ENCODE measurements at regions not wholly inside any gene's neighbourhood (a gene's known extent, or its start where the extent isn't known, plus 50 kb on each side); places are given as distances from the start of the nearest gene placed in this dataset.

- H3K4me1 Mint-ChIP-seq, result peaks cover 36% of the 10 kb centered on the region
- Histone ChIP-seq H2AFZ (replicated peaks) (no peak overlapping the region), H3K9me3 (ENCODE audit: low read depth) (no peaks in the 10 kb centered on the region), H3K79me2 (ENCODE audit: low read depth) (no peaks in the 10 kb centered on the region), H3K36me3 (no peaks in the 10 kb centered on the region), H3K27ac (no peak overlapping the region), H3K27me3 (no peaks in the 10 kb centered on the region), H3K9ac (no peak overlapping the region), H3F3A (ENCODE audit: low read depth) (no peaks in the 10 kb centered on the region), H3K4me1 (peaks cover 6% of the 10 kb centered on the region), H4K20me1 (ENCODE audit: low read depth) (no peaks in the 10 kb centered on the region), H3K4me2 (no peak overlapping the region), H3K4me3 (no peak overlapping the region)
- peaks cover 4% of the 10 kb centered on the region for H3K27me3 Mint-ChIP-seq (ENCODE audit: insufficient read depth, low read depth)
- H3K27ac Mint-ChIP-seq, result peak overlapping the region; percentile 82
- H3K9me3 Mint-ChIP-seq, result peaks cover 2% of the 10 kb centered on the region
- no peak for DNase-seq (ENCODE audit: low spot score)
- TF ChIP-seq EZH2phosphoT487 (IDR thresholded peaks at IDR 0.05) (no peak), CTCF (IDR thresholded peaks at IDR 0.05) (no peak)
- H3K36me3 Mint-ChIP-seq, result no peaks in the 10 kb centered on the region
- H3K4me3 Mint-ChIP-seq, result no peak overlapping the region
These were observed 402.4 kb upstream of the ID2 start for GRCh38 chr2:8279506-8279905.

- Mint-ChIP-seq H3K36me3 (no peaks in the 10 kb centered on the region), H3K27ac (no peak overlapping the region)
- no peak overlapping the region for H3K27ac ChIP-seq
These were observed 400.6 kb upstream of the ID2 start for GRCh38 chr2:8281234-8281633.

GRCh38 chr2:8281950-8282857, 399.7 kb upstream of the ID2 start:
- no peak for DNase-seq (ENCODE audit: low spot score)
- peaks cover 40% of the 10 kb centered on the region for H3K4me1 Mint-ChIP-seq
- H3K4me3 Mint-ChIP-seq, result no peak overlapping the region
- H3K79me2 ChIP-seq (ENCODE audit: low read depth), result no peaks in the 10 kb centered on the region
- no peak overlapping the region for H3K4me3 ChIP-seq
- H3K9me3 ChIP-seq (ENCODE audit: low read depth), result no peaks in the 10 kb centered on the region
- no peaks in the 10 kb centered on the region for H3F3A ChIP-seq (ENCODE audit: low read depth)
- H4K20me1 ChIP-seq (ENCODE audit: low read depth), result no peaks in the 10 kb centered on the region
- no peak overlapping the region for H3K4me2 ChIP-seq
- peaks cover 5% of the 10 kb centered on the region for H3K27me3 Mint-ChIP-seq (ENCODE audit: insufficient read depth, low read depth)
- H3K36me3 ChIP-seq, result no peaks in the 10 kb centered on the region
- no peak overlapping the region for H3K27ac Mint-ChIP-seq
- no peak overlapping the region for H3K27ac ChIP-seq
- H3K27me3 ChIP-seq, result no peaks in the 10 kb centered on the region
- no peaks in the 10 kb centered on the region for H3K36me3 Mint-ChIP-seq
- no peak overlapping the region for H3K9ac ChIP-seq
- TF ChIP-seq EZH2phosphoT487 (IDR thresholded peaks at IDR 0.05) (no peak), EZH2 (IDR thresholded peaks at IDR 0.05) (no peak), CTCF (IDR thresholded peaks at IDR 0.05) (no peak)
- H3K9me3 Mint-ChIP-seq, result no peaks in the 10 kb centered on the region
- H2AFZ ChIP-seq (replicated peaks), result peak overlapping the region; percentile 51
- H3K4me1 ChIP-seq, result peaks cover 6% of the 10 kb centered on the region

More at GRCh38 chr2:8281234-8281633, 400.6 kb upstream of the ID2 start:
- H3K9me3 ChIP-seq (ENCODE audit: low read depth), result no peaks in the 10 kb centered on the region
- no peak for DNase-seq (ENCODE audit: low spot score)
- Mint-ChIP-seq H3K4me1 (peaks cover 40% of the 10 kb centered on the region), H3K27me3 (ENCODE audit: insufficient read depth, low read depth) (peaks cover 5% of the 10 kb centered on the region), H3K4me3 (no peak overlapping the region), H3K9me3 (no peaks in the 10 kb centered on the region)
- H3K36me3 ChIP-seq, result no peaks in the 10 kb centered on the region
- no peak overlapping the region for H2AFZ ChIP-seq (replicated peaks)
- H3K79me2 ChIP-seq (ENCODE audit: low read depth), result no peaks in the 10 kb centered on the region
- H3K4me2 ChIP-seq, result no peak overlapping the region
- no peaks in the 10 kb centered on the region for H4K20me1 ChIP-seq (ENCODE audit: low read depth)
- H3K4me1 ChIP-seq, result peaks cover 6% of the 10 kb centered on the region
- H3K4me3 ChIP-seq, result no peak overlapping the region
- H3K9ac ChIP-seq, result no peak overlapping the region
- H3F3A ChIP-seq (ENCODE audit: low read depth), result no peaks in the 10 kb centered on the region
- TF ChIP-seq EZH2 (IDR thresholded peaks at IDR 0.05) (no peak), CTCF (IDR thresholded peaks at IDR 0.05) (no peak), EZH2phosphoT487 (IDR thresholded peaks at IDR 0.05) (no peak)
- no peaks in the 10 kb centered on the region for H3K27me3 ChIP-seq
